ENCODE measurements at regions not wholly inside any gene's neighbourhood (a gene's known extent, or its start where the extent isn't known, plus 50 kb on each side); places are given as distances from the start of the nearest gene placed in this dataset.

DNA sequence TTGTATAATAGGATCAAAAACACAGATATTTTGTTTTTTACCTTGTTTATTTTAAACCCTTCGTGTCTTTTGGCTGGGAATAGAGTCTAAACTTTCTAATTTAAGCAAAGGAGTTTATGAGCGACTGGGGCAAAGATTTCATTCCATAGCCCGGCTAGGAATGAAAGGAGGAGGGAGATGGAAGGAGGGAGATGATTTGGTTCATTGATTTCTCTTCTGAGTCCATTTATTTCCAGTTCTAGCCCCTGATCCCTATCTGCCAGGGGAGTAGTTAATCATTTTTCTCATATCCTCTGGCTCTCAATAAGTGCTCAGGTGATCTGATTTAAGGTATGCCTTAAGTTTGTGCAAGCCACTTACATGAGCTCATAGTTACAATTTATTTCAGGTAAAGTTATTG lies 120.0 kb downstream of the SPRY1 start:
- TF ChIP-seq CTCF (IDR thresholded peaks at IDR 0.05) (no peak), EZH2 (IDR thresholded peaks at IDR 0.05; ENCODE audit: borderline replicate concordance, insufficient read depth, low read depth, low read length, poor library complexity, severe bottlenecking) (no peak)

Data from B cell (primary cell).